Limb (tissue), 2 donors: ENCODE measurements at regions not wholly inside any gene's neighbourhood (a gene's known extent, or its start where the extent isn't known, plus 50 kb on each side); places are given as distances from the start of the nearest gene placed in this dataset.

Experiments used
- DNase-seq, 2 donors: peaks; one replicate each; pipeline ENCODE4 v3.0.0-alpha.2; 2016; ENCODE audit errors: extremely low spot score in 2 of 2

DNA sequence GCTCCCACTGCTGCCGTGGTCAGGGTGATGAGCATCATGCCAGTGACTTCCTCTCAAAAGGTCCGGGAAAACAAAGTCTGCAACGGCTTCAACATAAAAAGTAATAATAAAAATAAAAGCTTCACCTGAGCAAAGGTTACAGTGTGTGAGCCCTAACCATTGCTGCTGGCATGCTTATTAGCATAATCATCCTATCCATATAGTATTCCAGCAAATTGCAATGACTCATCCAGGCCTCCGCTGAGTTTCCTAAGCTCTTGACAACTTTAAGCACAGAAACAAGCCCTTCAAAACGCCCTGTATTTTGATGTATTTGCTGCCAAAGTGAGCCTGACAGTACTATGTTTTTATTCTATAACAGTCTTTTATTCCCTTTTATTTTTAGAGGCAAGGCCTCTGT lies 100.5 kb downstream of the AASDH start:
- no peak for DNase-seq

DNA sequence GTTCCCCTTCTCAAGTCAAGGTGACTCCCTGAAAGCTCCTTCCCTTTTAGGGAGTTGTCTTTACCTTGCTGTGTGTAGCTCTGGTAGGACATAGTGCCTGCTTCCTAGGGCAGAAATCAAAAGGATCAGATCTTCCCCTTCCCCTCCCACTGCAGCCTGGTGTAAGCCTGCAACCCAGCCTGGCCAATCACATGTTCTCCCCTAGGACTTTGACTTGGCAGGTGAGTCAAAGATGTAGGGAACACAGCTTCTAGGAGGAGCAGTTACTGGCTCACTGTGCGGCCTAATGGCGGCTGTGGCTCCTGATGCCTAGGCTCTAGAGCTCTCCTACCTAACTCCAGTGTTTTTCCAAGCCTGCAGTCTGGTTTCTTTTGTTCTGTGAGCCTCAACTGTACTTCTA lies 103.9 kb downstream of the AASDH start:
- DNase-seq, result no peak

DNA sequence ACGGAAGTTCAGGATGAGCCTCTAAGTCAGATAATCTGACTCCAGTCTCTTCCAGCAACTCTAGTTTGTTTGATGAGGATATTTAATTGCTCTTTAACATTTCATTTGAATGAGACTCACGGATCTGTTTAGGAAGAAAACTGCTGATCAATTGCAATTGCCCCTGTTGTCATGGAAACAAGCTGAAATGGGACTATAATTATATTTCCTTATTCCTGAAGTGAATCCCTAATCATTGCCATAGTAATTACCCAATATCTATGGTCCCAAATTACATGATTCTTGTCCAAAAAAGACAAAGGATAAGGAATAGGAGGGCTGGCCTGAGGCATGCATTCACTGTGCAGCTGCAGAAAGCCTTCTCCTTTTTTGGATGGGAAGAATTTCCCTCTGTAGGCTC lies 105.3 kb downstream of the AASDH start:
- no peak for DNase-seq

DNA sequence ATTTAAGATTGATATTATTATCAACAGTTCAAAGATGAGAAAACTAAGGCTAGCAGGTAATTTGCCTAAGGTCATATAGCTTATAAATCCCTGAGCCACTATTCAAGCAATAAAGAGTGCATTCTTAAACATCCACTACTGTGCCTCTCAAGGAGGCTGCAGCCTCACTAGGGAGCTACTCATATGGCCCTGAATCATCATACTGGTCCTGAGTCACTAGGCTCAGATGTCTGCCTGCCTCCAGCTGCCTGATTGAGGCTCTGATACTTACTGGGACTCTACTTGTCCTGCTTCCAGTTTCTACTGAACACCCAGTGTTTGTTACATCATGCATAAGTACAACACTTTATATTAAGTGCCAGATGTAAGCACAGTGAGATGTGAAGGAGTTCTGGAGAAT lies 110.7 kb downstream of the AASDH start:
- DNase-seq, result no peak

DNA sequence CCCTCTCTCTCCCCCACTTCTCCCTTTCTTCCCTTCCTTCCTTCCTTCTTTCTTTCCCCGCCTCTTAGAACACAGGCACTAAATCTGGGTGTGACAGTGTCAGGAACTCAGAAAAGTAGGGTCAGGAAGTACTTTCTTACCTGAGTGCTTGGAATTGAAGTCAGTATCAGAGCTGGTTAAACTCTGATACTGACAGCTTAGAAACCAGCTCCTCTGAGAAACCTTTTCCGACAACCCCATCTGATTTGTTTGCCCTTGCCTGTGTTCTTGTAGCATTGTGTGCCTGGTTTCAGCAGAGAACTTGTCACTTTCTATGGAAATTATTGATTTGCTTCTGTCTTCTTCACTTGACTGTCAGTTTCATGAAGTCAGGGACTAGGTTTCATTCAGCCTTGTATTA lies 113.9 kb downstream of the AASDH start:
- no peak for DNase-seq

DNA sequence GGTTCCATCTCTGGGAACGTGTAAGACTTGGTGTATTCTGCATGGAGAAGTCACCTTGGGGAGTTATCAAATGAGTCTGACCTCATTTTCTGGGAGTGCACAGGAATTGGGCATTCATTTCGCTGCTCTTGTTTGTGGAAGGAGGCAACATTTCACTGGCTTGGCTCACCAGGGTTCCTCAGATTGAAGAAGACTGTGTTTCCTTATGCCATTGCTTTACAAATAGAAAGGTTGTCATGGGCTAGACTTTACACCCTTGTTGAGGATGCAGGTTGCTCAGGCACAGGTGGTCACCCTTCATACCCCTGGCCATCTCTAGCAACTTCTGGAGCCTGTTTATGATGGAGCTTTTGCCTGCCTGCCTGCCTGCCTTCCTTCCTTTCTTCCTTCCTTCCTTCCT lies 114.4 kb downstream of the AASDH start:
- no peak for DNase-seq

DNA sequence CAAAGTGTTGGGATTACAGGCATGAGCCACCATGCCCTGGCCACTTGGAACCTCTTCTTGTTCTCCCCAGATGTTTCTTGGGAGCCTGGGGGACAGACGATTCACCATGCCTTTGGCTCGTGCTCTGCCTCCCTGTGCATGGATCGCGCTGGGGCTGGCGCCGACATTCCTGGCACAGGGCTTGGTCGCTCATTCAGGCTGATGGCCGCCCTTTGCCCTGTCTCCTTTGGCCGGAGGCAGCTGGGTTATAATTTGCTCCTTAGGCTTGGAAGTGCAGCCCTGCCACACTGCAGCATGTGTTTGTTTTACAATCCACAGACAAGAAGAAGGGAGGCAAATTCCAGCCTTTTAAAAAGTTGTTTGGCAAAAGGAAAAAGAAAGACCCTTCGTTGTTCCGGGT lies 115.3 kb downstream of the AASDH start:
- DNase-seq, result no peak

DNA sequence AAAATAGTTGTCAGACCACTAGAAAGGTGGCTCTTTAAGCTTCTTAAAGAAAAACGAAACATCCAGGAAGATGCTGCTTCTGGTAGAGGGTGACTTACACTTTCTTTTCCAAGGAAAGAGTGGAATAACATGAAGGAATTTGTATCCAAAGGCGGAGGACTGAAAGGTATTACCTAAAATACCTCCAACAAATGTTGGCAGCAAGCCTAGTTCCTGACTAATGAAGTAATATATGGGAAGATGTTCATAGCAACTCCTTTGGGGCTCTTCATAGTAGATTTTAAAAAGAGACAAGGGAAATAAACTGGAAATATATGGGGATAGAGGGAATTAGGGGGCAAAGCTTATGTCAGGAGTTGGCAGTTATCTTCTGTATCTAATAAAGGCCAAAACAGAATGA lies 116.2 kb downstream of the AASDH start:
- DNase-seq, result no peak

DNA sequence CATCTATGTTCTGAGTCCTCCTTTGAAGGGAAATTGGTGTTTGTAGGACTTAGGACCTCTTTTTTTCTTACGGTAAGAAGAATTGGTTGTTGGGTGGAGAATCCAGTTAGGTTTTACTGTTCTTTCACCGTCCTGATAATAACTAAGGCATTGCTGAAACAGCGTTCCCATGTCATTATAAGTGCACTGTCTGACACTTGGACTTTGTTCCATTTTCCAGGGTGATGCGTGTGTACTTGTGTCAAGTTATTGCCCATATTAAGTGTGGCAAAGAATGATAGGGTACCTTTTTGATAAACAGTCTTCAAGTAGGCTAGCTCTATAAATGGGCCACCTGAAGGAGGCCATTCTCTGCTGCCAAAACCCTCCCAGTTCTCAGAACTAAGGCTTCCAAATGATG lies 119.7 kb downstream of the AASDH start:
- no peak for DNase-seq

DNA sequence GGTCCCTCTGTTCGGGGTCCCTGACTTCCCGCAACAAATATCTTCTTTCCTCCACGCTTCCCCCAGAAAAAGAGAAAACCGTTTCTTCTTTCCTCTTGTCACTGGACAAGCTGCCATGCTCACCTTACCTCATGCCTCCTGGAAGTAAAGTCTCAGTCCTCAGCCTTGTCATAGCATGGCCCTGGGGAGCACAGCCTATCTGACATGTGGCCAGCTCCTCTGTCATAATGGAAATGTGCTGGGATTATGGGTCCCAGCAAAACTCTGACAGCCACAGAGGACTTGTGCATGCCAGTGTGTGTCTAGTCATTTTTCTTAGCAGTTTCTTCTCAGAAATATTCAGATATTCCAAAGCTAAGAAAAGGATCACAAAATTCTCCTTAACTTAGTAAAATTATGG lies 122.4 kb downstream of the AASDH start:
- no peak for DNase-seq

DNA sequence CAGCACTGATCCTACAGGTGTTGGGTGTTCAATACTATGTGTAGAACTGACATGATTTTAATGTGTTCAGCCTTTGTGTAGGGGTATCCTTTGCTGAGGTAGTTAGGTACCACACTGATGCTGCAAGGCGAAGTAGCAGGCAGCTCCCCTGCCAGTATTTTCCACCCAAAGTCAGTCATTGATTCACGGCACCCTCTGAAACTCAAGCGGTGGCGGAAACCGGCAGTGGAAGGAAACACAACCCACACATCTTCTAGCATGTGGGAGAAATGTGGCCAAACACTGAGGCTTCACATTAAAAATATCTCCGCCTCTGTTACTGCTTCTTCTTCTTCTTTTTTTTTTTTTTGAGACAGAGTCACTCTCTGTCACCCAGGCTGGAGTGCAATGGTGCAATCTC lies 126.3 kb downstream of the AASDH start:
- DNase-seq, result no peak

DNA sequence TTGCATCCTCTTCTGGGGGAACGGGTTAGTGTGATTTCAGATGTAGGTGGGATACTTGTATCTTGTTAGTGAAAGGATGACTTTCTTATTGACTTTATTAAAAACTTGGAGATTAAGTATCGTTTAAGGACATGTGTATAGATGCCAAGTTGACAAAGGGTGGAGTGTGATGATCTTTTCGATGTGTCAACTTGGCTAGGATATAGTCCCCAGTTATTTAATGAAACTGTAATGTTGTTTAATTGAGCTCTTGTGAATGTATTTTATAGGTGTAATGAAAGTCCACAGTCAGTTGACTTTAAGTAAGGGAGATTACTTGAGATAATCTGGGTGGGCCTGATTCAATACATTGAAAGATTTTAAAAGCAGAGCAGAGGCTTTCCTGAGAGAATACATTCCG lies 127.0 kb downstream of the AASDH start:
- no peak for DNase-seq

DNA sequence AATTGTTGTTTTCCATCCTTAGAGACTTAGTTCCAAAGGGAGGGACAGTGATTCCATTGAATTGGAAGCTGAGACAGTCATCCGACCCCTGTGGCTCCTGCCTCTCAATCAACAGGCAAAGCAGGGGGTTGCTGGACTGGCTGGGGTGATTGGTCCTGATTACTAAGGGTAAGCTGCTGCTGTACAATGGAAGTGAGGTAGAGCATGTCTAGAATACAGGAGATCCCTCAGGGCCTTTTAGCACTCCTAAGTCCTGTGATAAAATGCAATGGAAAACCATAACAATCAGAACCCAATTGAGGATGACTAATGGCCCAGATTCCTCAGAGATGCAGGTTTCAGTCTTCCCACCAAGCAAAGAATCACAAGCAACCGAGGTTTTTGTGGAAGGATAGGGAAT lies 127.6 kb downstream of the AASDH start:
- no peak for DNase-seq

DNA sequence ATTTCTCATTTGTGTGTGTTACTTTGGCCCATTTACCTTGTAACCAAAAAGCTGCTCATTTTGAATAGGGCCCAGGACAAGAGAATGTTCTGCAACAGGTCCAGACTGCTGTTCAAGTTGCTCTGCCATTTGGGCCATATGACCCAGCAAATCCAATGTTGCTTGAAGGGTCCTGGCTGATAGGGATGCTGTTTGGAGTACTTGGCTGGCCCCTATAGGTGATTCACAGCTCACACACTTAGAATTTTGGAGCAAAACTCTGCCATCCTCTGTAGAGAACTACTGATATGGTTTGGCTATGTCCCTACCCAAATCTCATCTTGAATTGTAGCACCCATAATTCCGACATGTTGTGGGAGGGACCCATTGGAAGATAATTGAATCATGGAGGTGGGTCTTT lies 131.5 kb downstream of the AASDH start:
- DNase-seq, result no peak

DNA sequence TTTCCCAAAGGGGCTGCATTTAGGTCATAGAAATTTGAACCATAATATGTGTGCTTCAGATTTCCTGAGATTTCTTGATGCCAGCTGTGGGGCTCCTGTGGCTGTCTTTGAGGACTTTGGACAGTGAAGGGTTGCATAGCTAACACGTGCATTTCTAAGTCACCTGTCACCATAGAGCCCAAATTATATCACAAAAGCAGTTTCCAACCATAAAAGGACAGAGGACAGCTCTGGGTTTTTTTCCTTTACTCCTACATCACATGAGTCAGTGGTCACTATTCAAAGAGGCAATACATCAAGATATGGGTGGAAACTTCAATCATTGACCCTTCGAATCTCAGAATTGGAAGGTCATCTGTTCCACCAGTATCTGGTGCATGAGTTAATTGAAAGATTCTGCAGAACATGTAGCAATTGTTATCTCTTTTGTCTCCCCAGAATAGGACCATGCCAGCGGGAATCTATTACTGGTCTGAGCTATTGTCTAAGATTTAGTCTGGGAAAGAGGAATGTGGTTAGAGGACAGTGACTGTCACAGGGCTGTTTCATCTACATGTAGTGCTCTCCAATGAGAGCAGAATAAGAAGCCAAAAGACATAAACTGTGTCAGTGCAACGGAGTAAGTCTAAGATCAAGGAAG lies 133.5 kb downstream of the AASDH start:
- DNase-seq, result no peak

DNA sequence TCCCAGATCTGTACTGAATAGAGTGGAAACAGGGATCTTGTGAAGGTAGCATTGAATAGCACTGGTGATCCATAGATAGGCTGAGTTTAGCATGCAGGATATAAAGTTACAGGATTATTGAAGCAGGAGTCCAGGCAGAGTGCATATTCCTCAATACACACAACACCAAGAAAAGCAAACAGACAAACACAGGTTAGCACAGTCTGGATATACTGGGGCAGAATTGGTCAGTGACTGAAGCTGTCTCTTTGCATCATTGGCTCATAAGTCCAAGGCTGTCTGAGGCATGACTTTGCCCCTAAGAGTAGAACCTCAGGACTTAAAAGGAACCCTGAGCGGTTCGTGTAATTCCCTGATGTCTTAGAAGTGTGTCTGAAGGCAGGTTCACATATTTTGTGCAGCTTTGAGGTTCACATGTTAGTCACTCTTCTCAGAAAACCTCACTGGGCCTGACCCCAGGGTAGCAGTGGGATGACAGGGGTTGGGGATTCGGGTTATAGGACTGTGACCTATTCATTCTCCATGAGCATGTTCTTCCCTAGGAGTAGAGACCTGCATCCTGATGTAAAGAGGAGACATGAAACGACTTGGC lies 134.6 kb downstream of the AASDH start:
- no peak for DNase-seq

DNA sequence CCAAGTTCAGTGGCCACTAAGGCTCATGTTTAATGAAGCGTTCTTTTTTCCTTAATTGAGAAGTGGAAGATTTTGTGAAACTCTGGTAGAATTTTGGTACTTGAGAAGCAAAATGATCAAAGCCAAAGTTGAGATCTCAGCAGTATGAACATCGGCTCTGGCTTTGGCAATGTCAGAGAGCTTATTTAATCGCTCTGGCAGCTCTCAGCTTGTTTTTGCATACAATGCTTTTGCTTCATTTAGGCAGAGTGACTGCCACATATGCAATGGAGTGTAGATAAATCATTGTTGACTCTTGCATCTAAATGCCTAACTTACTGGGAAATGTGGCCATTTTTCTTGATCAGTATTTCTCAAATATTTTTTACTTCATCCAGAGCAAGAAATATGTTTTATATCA lies 135.7 kb downstream of the AASDH start:
- DNase-seq, result no peak

DNA sequence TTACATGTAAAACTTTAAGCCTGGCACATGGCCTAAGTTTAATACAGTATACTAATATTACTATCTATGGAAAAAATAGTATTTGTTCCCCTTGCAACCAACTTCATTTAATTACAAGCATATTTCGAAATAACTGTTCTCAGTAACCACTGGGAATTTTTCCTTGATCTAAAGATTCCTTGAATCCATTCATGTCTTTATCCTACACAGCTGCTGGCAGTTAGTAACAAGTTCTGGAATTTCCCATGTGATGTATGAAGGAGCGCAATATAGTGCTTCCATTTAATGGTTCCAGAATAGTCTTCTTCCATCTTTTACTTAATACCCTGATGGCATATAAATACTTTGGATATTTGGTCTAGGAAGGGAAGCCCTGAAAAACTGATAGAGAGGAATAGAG lies 136.5 kb downstream of the AASDH start:
- DNase-seq, result peak in 1 of 2 donors; percentile 58

DNA sequence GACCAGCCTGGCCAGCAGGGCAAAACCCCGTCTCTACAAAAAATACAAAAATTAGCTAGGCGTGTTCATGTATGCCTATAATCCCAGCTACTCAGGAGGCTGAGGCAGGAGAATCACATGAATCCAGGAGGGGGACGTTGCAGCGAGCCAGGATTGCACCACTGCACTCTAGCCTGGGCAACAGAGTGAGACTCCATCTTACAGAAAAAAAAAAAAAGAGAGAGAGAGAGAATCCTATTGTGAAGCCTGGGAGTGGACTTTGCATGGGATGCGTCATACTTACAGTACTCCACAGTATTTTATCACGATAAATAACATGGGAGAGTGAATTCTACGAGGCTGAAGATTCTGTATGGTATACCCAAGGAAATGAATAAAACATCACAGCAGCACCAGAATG lies 139.6 kb downstream of the AASDH start:
- DNase-seq, result no peak

DNA sequence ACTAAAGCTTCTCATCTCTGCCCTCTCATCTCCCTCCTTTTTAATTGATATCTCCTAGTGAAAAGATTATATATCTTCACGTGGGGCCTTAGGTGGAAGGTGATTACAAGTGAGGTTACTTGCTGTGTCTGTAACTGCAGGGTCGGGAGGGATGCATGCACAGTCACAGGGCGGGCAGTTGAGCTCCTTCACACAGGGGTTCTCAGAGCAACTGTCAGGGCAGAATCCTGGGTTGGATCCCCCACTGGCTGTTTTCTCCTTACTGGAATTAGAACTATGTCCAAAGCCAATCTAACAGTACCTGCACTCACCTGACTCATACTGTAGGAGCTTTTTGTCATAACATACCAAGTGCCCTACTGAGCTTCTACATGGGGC lies 141.1 kb downstream of the AASDH start:
- DNase-seq, result no peak

DNA sequence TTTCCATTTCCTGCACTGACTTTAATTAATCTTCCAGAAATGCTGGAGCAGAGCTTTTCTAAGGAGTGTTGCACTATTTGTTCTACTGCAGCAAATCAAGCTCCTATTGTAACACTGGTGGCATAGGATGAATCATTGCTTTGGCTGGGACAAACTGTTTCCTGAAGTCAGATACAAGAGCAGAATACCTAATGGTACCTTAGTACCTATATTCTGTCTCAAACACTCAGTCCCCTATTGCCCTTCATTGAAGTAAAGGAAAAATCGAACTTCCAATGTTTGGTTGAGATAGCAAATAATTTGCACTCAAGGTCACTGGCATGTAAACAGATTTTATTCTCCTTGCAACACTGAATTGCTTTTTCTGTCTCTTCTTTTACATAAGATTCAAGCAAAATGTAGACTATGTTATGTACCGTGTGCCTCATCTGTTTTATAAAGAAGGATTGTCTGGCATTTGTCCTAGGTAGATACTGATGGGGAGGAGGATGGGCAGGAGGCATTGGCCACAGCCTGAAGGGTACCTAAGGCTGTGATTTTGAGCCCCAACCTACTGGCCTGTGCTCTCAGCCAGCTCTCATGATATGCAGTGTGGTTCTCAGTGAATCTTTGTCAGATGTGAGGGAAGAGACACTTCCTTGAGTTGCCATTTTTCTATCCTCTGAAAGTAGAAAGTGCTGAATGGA lies 141.6 kb downstream of the AASDH start:
- DNase-seq, result no peak

DNA sequence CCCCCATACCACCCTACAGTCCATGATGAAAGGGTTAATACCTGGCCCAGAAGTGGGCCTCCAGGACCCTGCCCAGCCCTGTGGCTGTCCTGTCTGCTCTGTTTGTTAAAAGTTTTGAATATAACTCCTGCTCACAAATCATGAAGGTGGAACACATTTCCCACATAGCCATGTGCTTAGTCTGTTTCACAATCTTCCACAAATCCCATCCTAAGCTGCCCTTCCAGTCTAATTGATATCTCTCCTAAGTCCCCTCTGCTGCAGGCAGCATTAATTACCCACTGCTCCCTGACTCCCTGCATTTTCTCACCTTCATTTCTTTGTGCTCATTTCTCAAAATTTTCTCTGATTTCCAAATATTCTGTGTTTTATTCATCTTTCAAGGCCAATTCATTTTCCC lies 142.6 kb downstream of the AASDH start:
- no peak for DNase-seq

DNA sequence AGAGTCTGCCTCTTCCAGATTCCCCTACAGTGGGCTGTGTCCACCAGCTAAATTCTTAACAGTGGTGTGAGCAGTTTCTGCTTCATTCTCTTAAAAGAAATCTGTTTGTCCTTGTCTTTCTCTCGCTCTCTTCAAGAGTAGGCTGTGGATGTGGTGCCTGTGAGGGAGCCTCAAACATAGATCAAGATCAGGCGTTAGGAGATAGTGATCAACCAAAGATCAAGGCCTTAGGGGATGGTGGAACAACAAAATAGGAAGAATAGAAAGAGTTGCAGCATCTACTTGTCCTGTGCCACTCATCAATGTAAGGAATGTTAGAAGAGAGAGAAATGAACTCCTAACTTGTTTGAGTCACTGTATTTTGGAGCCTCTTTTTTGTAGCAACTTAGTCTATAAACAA lies 144.2 kb downstream of the AASDH start:
- no peak for DNase-seq
